HuH-7.5 (cell line): ENCODE measurements at regions not wholly inside any gene's neighbourhood (a gene's known extent, or its start where the extent isn't known, plus 50 kb on each side); places are given as distances from the start of the nearest gene placed in this dataset.

ENCODE experiments used
- DNase-seq: peaks from one replicate; pipeline ENCODE4 v3.0.0; 2011; ENCODE audit warnings: low spot score

DNA sequence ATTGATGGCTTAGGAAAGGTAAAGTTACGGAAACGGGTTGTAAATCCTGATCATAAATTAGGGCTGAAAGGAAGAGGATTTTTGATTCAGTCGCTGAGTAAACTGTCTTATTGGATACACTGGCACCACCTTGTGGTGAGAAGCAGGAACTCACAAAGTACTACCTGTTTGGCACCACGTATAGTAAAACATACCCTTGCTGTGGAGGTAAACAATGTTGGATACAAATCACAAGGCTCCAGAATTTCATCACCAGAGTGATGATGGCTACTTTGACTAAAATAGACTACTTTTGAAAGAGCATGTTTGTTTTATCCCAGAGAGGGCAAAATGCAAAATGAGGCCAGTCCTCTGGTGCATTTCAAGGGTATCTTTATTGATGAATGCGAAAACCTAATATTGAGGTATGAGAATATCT is 216.9 kb downstream of the IGSF11 start:
- peak; percentile 12 for DNase-seq

DNA sequence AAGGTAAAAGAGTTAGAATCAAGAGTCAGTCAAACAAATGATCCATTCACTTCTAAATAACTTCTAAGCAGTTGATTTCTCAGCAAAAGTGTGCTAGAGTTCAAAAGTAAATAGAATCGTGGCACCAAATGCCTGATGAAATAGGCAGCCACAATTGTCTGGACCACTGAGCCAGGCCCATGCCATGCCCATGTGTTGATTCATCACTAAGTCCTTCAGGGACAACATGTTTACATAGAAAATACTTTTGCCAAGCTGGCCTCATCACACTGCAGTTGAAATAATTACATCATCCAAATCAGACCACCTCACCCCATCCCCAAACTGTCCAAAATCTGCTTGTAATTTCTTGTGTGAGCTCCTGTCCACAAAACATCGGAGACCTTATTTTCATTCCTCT is 216.3 kb downstream of the IGSF11 start:
- DNase-seq, result no peak

DNA sequence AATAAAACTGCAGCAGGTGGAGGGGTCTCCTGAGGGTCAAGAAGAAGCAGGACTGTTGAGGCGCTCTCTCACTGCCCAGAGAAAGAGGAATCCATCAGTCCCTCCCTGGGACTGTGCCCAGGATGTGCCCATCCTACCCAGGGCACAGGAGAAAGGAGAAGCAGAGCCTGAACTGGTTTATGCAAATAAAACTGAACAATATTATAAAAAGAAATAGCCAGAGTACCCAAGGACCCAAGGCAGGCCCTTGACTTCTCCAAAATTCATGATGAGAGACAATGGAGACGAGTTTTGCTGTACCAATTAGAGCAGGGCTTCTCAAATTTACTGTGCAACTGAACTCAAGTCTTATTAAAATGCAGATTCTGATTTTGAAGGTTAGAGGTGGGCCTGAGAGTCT is 211.0 kb downstream of the IGSF11 start:
- no peak for DNase-seq

DNA sequence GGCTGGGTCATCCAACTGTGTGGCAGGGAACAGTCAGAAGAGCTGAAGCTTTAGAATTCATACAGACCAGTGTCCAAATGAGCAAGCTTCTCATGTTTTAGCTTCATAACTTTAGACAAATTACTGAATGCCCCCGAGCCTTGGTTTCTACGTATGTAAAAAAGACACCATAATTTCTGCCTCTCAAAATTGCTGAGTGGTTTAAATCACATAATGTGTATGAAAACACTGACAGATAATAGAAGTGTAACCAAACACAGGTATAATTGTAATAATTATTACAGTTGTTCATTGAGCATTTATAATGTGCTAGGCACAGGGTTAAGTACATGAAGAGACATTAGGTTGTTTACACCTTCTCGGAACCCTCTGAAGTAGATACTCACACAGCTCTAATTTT is 207.2 kb downstream of the IGSF11 start:
- DNase-seq, result no peak

DNA sequence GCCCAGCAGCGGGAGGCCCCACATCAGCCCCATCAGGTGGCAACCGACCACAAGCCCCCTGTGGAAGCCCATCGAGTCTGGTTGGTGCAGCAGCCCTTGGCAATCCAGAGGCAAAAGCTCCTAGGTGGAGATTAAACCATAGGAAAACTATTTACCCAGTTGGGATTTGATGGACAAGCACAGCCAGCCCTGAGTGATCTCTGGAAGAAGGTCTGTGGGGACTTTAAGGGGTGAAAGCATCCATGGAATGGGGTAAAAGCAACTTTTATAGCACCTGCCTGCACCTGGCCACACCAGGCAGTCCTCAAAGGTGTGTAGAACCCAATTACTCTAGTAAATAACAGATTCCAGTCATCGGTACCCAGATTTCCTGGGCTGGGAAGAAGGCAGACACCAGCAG is 206.3 kb downstream of the IGSF11 start:
- no peak for DNase-seq

DNA sequence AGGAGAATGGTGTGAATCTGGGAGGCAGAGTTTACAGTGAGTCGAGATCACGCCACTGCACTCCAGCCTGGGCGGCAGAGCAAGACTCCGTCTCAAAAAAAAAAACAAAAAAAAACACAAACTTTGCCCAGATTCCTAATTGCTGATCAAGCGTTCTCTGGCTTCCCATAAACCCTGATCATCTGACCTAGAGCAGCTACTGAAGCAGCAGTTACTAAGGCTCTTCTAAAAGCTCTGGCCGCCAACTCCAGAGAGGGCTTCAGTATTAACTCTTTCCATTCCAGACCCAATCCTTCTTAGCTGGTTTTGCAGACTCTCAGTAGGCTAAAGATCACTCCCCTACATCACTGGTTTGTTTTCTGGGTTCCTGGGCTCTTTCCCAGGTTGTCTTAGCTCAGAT is 201.6 kb downstream of the IGSF11 start:
- no peak for DNase-seq

DNA sequence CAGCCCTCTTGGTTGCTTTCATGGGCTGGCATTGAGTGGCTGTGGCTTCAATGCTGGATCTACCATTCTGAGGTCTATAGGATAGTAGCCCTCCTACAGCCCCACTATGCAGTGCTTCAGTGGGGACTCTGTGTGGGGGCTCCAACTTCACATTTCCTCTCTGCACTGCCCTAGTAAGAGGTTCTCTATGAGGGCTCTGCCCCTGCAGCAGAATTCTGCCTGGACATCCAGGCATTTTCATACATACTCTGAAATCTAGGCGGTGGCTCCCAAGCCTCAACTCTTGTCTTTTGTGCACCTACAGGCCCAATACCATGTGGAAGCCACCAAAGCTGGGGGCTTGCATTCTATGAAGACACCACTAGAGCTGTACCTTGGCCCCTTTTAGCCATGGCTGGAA is 195.8 kb downstream of the IGSF11 start:
- no peak for DNase-seq

DNA sequence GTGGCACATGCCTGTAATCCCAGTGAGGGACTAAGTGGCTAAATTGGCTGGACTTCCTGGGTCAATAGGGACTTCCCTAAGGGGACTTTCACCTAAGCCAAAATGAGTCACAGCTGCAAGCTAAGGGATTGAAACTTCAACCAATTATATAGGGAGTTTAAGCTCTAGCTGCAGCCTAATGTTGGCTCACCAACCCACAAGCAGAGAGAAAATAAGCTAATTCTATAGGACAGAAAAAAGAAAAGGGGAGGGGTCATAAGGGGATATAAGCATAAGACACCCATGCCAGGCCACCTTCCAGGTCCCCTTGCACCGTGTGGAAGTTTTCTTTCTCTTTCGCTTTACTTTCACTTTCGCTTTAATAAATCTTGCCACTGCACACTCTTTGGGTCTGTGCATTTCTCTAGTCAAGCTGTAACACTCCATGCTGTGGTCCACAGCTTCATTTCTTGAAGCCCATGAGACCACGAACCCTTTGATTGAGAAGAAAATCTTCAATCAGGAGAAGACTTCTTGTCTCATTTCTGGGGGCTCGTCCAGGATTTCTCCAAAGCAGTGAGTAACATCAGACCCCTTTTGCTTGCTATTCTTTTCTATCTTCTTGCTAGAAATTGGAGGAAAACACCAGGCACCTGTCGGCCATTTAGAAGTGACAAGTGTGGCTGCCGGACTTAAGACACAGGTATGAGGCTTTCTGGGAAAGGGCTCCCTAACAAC is 192.3 kb downstream of the IGSF11 start:
- no peak for DNase-seq

DNA sequence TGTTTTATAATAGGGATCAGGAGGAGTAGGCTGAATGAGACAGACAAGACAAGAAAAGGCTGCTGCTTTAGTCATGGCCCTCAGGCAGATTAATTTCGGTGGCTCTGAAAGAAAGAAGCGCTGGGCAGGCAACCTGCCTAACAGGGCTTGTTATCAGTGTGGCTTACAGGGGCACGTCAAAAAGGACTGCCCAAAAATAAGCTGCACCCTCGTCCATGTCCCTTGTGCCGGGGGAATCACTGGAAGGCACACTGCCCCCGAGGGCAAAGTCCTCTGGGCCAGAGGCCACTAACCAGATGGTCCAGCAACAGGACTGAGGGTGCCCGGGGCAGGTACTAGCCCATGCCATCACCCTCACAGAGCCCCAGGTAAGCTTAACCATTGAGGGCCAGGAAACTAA is 188.5 kb downstream of the IGSF11 start:
- DNase-seq, result no peak
